ENCODE measurements at regions not wholly inside any gene's neighbourhood (a gene's known extent, or its start where the extent isn't known, plus 50 kb on each side); places are given as distances from the start of the nearest gene placed in this dataset.

DNA sequence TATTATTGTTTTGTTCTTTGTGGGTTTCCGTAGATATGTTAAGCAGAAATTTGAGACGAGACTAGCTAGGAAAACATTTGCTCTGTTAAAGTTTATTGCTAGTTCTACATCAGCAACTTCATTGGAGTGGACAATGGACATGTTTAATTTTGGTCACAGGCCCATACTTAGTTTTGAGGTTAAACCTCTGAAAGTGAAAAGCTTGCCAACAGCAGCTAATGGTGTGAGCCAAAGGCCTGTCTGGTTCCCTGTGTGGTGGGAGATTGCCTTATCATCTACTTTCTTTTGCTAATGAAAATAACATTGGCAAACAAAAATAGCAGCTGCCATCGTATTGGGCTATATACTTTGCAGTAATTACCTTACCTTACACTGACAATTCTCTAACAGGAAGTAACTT, 388.4 kb upstream of the FZD8 start:
- no peaks in the 10 kb centered on the region for H3K36me3 ChIP-seq
- no peaks in the 10 kb centered on the region for H3K9me3 ChIP-seq
- no peak overlapping the region for H3K4me3 ChIP-seq
- no peaks in the 10 kb centered on the region for H3K4me1 ChIP-seq
- TF ChIP-seq, protein P1, sequence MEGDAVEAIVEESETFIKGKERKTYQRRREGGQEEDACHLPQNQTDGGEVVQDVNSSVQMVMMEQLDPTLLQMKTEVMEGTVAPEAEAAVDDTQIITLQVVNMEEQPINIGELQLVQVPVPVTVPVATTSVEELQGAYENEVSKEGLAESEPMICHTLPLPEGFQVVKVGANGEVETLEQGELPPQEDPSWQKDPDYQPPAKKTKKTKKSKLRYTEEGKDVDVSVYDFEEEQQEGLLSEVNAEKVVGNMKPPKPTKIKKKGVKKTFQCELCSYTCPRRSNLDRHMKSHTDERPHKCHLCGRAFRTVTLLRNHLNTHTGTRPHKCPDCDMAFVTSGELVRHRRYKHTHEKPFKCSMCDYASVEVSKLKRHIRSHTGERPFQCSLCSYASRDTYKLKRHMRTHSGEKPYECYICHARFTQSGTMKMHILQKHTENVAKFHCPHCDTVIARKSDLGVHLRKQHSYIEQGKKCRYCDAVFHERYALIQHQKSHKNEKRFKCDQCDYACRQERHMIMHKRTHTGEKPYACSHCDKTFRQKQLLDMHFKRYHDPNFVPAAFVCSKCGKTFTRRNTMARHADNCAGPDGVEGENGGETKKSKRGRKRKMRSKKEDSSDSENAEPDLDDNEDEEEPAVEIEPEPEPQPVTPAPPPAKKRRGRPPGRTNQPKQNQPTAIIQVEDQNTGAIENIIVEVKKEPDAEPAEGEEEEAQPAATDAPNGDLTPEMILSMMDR (IDR thresholded peaks at IDR 0.05): no peak
- no peak for ATAC-seq
- no peak overlapping the region for H3K27ac ChIP-seq
- intact Hi-C loops (cut with DNase I): no loop called here
- H3K27me3 ChIP-seq: no peaks in the 10 kb centered on the region
- DNase-seq: no peak

DNA sequence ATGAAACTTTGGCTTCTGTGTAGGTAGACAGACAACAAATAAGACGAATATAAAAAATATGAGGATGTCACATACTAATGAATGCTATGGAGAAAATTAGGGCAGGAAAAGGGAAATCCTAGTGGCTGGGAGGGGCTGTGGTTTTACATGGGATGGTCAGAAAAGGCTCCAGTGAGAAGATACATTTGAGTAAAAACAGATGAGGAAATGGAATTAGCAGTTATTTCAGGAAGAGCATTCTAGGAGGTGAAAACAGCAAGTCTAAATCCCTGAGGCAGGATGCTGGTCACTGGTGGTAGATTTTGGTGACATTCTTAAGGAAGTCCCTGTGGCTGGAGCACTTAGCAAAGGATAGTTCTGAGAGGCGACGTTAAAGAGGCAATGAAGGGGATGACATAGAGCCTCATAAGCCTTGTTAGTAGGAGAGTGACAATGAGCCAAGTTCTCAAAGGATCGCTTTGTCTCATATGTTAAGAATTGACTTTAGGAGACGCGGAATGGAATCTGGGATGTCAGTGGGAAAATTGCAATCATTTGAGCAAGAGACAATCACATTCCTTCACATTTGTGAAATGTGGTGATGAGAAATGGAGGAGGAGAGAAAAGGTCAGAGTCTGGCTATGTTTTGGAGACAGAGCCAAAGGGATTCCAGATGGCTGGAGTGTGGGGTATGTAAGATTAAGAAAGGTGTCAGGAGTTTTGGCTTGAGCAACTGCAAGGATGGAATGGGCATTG, 384.7 kb upstream of the FZD8 start:
- no peak for DNase-seq
- Histone ChIP-seq H3K27me3 (no peaks in the 10 kb centered on the region), H3K36me3 (no peaks in the 10 kb centered on the region), H3K4me1 (no peaks in the 10 kb centered on the region), H3K9me3 (no peaks in the 10 kb centered on the region), H3K4me3 (no peak overlapping the region), H3K27ac (no peak overlapping the region)
- TF ChIP-seq, protein P1 (IDR thresholded peaks at IDR 0.05): no peak
- intact Hi-C loops (cut with DNase I): no loop called here
- ATAC-seq: no peak

DNA sequence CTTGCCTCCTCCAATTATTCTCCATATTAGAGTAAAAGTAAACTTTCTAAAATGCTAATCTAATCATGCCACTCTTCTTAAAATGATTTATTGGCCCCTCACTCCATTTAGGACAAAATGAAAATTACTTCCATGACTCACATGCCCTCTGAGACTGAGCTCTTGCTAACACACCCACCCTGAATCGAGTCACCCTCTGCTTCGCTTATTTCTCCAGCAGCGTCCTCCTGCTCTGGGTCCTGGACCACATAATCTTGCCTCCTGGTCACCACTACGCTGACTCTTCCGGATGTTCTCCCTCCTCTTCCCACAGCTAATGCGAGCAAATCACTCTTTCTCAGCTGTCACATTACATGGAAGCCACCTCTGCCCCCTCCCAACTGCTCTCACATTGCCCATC, 384.0 kb upstream of the FZD8 start:
- Histone ChIP-seq H3K9me3 (no peaks in the 10 kb centered on the region), H3K4me3 (no peak overlapping the region), H3K27me3 (no peaks in the 10 kb centered on the region), H3K36me3 (no peaks in the 10 kb centered on the region), H3K27ac (no peak overlapping the region), H3K4me1 (no peaks in the 10 kb centered on the region)
- ATAC-seq: no peak
- intact Hi-C loops (cut with DNase I): no loop called here
- TF ChIP-seq, protein P1 (IDR thresholded peaks at IDR 0.05): no peak
- DNase-seq: no peak

DNA sequence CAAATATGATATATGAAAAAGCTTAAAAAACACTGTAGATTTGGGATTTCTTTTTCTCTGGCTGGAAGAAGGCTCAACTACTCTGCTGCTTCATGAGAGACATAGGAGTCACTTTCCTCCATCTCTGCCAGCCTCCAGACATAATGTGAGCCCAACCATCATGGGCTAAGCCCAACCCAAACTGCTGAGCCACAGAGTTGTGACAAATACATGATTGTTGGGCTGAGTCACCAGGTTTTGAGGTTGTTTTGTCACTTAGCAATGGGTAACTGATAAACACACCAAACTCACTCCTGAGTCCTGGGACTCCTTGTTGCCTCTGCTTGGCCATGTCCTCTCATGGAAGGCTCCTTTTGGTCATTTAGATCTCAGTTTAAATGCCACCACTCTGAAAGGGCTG, 381.8 kb upstream of the FZD8 start:
- H3K9me3 ChIP-seq: no peaks in the 10 kb centered on the region
- TF ChIP-seq, protein P1 (IDR thresholded peaks at IDR 0.05): no peak
- ATAC-seq (peak; percentile 60), DNase-seq (no peak)
- H3K27me3 ChIP-seq: no peaks in the 10 kb centered on the region
- no peak overlapping the region for H3K4me3 ChIP-seq
- intact Hi-C loops (cut with DNase I): no loop called here
- H3K4me1 ChIP-seq: no peaks in the 10 kb centered on the region
- no peak overlapping the region for H3K27ac ChIP-seq
- no peaks in the 10 kb centered on the region for H3K36me3 ChIP-seq

- Histone ChIP-seq H3K9me3 (no peaks in the 10 kb centered on the region), H3K4me3 (no peak overlapping the region), H3K36me3 (no peaks in the 10 kb centered on the region), H3K4me1 (no peaks in the 10 kb centered on the region), H3K27ac (no peak overlapping the region), H3K27me3 (no peaks in the 10 kb centered on the region)
- intact Hi-C loops (cut with DNase I): no loop called here
- ATAC-seq (no peak), DNase-seq (no peak)
- TF ChIP-seq, protein P1 (IDR thresholded peaks at IDR 0.05): no peak
Measured at GRCh38 chr10:36021096-36021495, 379.0 kb upstream of the FZD8 start.

Data from left lung (tissue), 4 donors.